ENCODE measurements at regions not wholly inside any gene's neighbourhood (a gene's known extent, or its start where the extent isn't known, plus 50 kb on each side); places are given as distances from the start of the nearest gene placed in this dataset.

DNA sequence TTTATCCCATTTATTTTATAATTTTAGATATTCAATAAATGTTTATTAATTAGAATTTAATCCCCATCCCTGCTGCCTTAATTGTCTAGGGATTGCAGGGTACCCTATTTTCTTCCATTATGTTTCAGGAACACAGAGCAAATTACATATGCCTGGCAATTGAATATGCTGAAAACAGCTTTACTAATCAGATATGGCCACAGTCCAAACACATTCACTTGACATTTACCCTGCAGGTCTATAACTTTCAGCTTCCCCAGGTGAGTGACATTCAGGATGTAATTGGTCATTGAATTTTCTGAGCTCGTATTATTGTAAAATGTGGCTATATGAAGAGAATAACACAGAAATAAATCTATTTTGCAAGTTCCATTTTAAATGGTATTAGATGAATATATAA, 218.7 kb upstream of the NDST4 start:
- DNase-seq (ENCODE audit: low spot score) = no peak

DNA sequence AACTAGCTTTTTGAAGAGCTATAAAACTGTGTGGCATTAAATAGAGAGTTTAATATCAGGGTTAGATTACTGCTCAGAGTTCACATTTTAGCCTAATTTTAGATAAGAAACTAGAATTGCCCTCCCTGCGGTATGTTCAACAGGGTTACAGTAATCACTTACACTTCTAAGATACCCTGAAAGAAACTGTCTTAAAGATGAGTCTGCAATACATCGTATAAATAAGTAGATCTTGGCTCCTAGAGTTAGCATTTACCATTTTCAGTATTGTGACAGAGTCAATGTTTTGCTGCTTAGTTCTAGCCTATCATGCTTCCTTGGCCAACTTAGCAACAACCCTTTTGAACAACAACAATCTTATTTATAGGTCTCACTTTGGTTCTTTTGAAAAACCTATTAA, 217.8 kb upstream of the NDST4 start:
- no peak for DNase-seq (ENCODE audit: low spot score)

- no peak for DNase-seq (ENCODE audit: low spot score)
These were observed 212.4 kb upstream of the NDST4 start for GRCh38 chr4:115325836-115326235.

GRCh38 chr4:115323106-115323707, 209.8 kb upstream of the NDST4 start:
- peak; percentile 2 for DNase-seq (ENCODE audit: low spot score)

GRCh38 chr4:115315182-115315581, 201.8 kb upstream of the NDST4 start:
- DNase-seq (ENCODE audit: low spot score) = no peak

GRCh38 chr4:115310641-115311040, 197.2 kb upstream of the NDST4 start:
- DNase-seq (ENCODE audit: low spot score) = no peak

DNA sequence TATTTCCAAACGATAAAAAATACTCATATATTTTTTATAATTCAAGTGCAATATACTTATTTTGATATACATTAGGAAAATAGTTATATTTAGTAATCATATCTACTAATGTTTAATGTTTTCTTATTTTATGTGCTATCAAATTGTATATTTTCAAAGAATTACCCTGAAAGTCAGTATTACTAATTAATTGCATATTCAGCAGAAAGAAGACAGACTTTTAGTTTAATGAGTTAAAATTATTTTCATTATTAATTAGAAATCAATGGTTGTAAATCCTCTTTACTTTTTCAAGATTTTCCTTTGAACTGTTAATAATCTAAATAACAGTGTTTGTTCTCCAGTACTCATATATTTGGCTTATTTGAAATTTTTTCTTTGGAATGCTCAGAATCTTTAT, 181.3 kb upstream of the NDST4 start:
- DNase-seq (ENCODE audit: low spot score) = no peak

GRCh38 chr4:115293093-115293462, 179.7 kb upstream of the NDST4 start:
- DNase-seq (ENCODE audit: low spot score) = no peak

GRCh38 chr4:115292320-115293092, 179.1 kb upstream of the NDST4 start:
- DNase-seq (ENCODE audit: low spot score) = no peak

DNA sequence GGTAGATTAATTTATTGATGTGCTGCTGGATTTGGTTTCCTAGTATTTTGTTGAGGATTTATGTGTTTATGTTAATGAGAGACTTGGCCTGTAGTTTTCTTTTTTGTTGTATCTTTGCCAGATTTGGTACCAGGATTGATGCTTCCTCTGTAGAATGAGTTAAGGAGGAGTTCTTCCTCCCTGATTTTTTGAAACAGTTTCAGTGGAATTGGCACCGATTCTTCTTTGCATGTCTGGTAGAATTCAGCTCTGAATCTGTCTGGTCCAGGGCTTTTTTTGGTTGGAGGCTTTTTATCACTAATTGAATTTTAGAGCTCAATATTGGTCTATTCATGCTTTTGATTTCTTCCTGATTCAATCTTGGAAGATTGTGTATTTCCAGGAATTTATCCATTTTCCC, 174.0 kb upstream of the NDST4 start:
- no peak for DNase-seq (ENCODE audit: low spot score)

DNA sequence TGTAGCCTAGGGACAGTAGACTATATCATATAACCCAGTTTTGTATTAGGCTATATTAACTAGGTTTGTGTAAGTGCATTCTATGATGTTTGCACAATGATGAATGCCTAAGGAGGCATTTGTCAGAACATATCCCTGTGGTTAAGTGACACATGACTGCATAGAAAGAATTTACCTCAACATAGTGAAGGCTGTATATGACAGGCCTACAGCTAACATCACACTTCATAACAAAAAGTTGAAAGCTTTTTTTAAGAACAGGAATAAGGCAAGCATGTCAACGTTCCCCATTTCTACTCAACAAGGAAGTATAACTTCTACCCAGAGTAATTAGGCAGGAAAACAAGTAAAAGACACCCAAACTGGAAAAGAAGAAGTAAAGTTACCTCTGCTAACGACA, 165.9 kb upstream of the NDST4 start:
- no peak for DNase-seq (ENCODE audit: low spot score)

GRCh38 chr4:115278830-115279229, 165.4 kb upstream of the NDST4 start:
- DNase-seq (ENCODE audit: low spot score) = no peak

DNA sequence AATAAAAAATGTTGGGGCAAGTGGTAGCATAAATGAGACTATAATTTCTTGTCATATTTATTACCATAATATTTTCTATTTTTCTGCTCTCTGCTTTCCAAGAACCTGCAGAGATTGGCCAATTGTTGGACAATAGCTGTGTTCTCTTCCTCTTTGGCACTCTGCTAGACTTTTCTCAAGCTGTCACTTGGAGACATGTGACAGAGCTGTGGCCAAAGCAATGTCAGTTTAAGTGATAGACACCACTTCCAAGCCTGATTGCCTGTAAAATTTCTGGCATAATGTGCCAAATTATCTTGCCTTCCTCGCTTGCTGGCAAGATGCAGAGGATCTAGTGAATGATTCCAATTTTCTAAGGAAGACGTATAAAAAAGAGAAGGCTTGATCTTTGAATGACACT, 162.2 kb upstream of the NDST4 start:
- DNase-seq (ENCODE audit: low spot score) = no peak

DNA sequence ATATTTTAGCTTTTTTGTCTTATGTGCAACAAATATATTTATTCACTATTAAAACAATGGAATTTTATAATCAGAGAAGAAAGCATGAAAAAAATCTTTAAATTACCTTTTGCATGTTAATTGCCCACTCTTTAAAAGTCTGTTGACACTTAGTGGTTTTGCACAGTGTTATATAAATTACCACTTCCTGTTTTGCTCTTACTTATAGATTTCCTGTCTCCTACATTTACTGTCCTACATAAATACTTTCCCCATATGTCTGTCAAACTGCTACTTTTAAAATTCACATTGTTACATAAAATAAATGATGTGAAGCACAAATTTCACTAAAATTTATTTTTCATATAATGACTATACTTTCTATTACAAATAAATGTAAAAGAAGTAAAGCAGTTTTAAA, 161.1 kb upstream of the NDST4 start:
- DNase-seq (ENCODE audit: low spot score) = no peak

- DNase-seq (ENCODE audit: low spot score) = no peak
These were observed 159.2 kb upstream of the NDST4 start for GRCh38 chr4:115272594-115272993.

GRCh38 chr4:115272185-115272584, 158.8 kb upstream of the NDST4 start:
- no peak for DNase-seq (ENCODE audit: low spot score)

DNA sequence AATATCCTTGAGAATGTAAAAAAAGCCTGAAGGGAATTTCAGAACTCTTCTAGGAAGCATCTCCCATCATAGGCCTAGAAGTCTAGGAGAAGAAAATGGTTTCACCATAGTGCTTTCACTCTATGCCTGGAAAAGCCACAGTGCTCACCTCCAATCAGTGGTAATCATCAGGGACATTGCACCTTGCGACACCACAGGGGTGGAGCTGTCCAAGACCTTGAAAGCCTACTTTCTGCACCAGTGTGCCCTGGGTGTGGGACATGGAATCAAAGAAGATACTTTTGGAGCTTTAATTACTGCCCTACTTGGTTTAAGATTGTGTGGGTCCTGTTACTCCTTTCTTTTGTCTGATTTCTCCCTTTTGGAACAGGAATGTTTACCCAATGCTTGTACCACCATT, 146.8 kb upstream of the NDST4 start:
- DNase-seq (ENCODE audit: low spot score) = no peak

GRCh38 chr4:115259642-115260041, 146.2 kb upstream of the NDST4 start:
- DNase-seq (ENCODE audit: low spot score) = no peak

GRCh38 chr4:115249808-115250207, 136.4 kb upstream of the NDST4 start:
- DNase-seq (ENCODE audit: low spot score) = no peak

DNA sequence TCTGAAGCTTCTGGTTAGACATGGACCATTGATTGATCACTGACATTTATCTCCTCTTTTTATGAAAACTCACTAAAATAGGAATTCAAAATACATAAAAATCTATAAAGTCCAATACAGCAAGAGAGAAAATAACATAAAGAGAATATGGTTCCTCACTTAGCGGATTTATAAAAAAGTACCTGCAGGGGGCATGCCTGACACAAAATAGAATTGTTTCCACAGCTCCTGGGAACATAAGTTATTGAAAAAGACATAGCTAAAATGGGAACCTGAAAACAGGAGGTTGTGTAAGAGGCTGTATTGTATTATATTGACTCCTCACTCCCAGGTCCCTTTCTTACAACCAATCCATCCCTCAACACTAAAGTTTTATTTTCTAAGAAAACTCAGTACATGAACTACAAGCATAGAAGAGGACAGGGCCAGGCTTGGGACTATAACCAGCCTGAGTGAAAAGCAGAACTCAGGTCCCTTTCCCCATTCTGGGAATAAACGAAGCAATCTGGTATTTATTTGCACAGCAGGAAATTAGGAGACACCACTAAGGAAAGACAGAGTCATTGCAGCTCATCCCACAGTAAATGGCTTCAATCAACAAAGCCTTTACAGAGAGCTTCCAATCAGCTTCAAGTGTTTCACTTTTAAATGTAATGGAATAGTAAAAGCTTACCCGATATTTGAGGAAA, 121.1 kb upstream of the NDST4 start:
- no peak for DNase-seq (ENCODE audit: low spot score)

DNA sequence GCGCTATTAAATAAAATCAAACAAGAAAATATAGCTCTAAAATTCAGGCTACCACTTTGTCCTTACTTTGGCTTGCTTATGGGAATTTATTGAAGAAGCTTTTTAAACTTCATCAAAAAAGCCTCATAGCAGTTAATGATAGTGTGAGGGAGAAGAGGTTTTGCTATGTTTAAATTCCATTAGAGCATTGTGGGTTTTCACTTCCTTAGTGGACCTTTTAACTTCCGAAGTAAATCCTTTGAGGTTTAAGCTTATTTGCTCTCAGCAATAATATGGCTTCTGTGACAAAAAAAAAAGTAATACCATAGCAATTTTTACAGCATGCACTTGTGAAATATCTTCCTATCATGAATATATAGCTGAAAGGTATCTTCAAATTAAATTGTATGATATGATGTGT, 120.2 kb upstream of the NDST4 start:
- DNase-seq (ENCODE audit: low spot score) = no peak

DNA sequence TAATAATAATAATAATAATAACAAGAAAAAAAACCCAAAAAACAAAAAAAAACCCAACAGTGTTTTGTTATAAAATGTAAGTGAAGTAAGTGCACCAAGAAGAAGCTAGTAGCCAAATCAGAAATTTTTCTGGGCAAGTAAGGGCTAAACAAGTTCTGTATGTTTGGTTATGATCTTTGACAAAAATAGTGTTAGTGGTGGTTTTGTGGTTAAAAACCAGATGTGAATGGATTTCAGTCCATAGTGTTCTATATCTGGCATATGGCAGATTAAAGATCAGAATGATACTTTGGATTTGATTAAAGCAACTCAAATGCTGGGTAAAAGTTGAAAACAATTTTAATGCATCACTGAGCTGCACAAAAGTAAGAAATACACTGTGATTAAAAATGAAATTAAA, 116.5 kb upstream of the NDST4 start:
- no peak for DNase-seq (ENCODE audit: low spot score)

DNA sequence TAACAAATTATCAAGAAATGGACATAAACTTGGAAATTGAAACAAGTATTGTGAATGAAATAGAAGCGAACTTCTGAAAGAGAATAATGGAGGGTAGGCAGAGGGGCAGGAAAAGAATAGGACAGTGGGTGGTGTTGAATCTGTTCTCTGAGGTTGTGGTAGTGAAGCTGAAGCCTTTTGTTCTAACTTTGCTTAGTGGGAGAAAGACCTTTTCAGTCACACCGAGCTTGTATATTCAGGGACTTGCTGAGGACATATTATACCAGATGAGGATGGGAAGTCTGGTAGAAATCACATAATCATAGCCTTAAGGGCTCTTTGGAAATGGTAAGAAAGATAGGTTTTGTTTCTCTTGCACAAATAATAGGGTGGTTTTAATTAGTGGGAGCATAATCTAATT, 115.4 kb upstream of the NDST4 start:
- no peak for DNase-seq (ENCODE audit: low spot score)

- no peak for DNase-seq (ENCODE audit: low spot score)
These were observed 108.6 kb upstream of the NDST4 start for GRCh38 chr4:115222061-115222460.

All from putamen (tissue), 1 donor.